ENCODE measurements at regions not wholly inside any gene's neighbourhood (a gene's known extent, or its start where the extent isn't known, plus 50 kb on each side); places are given as distances from the start of the nearest gene placed in this dataset.

DNA sequence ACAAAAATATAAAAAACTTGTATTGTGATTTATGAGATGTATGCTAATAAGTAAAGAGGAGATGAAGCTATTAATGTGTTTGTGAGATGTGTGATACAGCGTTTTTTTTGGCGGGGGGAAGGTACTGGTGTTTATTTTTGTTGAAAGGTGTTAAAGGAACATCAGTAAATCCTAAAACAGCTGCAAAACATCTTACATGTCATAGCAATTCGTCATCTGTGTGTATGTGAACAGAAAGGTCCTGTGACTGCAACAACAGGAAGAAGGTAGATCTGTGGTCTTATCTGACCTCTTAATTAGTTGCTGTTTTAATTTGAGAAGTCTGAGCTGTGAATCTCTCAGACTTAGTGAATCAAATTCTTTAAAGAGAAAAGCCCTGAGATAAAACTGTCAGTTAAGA is 1041.1 kb downstream of the JRKL start:
- Histone ChIP-seq H3K4me3 (ENCODE audit: low read depth, low read length) (no peak overlapping the region), H3K27me3 (ENCODE audit: control insufficient read depth, insufficient read depth, low read length) (no peaks in the 10 kb centered on the region), H3K4me1 (ENCODE audit: control insufficient read depth, insufficient read depth, low read length, poor library complexity, severe bottlenecking) (no peaks in the 10 kb centered on the region), H3K9me3 (ENCODE audit: control insufficient read depth in 2 of 2, low read length in 2 of 2) (no peaks in the 10 kb centered on the region), H3K36me3 (ENCODE audit: control insufficient read depth, insufficient read depth, low read length) (no peaks in the 10 kb centered on the region), H3K27ac (ENCODE audit: insufficient read depth, low read length, poor library complexity, severe bottlenecking) (no peak overlapping the region)
- ATAC-seq (ENCODE audit: low read depth in 2 of 2) (no peak), DNase-seq (no peak)
- H3K36me3 Mint-ChIP-seq, result no peaks in the 10 kb centered on the region
- H3K4me3 Mint-ChIP-seq, result no peak overlapping the region
- H3K4me1 Mint-ChIP-seq, result no peaks in the 10 kb centered on the region
- peaks cover 1 to 6% (median 3%) of the 10 kb centered on the region in 7 donors for H3K9me3 Mint-ChIP-seq
- no peak overlapping the region for H3K27ac Mint-ChIP-seq
- no peaks in the 10 kb centered on the region for H3K27me3 Mint-ChIP-seq

DNA sequence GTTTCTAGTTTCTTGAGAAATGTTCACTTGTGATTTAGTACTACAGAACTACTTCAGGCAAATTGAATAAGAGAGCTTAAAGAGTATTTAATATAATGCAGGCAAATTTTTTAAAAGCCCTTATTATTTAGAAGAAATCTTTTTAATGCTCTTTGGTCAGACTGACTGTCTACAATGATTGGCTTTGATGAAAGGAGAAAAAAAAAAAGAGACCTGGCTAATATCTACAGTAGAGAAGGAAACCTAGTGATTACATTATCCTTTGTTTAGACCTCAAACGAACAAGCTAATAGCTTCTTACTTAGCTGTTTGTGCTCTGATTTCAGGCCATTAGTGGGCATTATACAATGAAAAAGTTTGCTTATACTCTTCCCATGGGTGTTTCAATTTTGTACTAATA is 1043.1 kb downstream of the JRKL start:
- H3K27ac ChIP-seq (ENCODE audit: insufficient read depth, low read length, poor library complexity, severe bottlenecking), result no peak overlapping the region
- Mint-ChIP-seq H3K4me3 (no peak overlapping the region), H3K4me1 (no peaks in the 10 kb centered on the region), H3K9me3 (peaks cover 1 to 17% (median 5%) of the 10 kb centered on the region in 7 donors), H3K27me3 (no peaks in the 10 kb centered on the region), H3K27ac (no peak overlapping the region), H3K36me3 (no peaks in the 10 kb centered on the region)
- no peaks in the 10 kb centered on the region for H3K36me3 ChIP-seq (ENCODE audit: control insufficient read depth, insufficient read depth, low read length)
- ATAC-seq (ENCODE audit: low read depth in 2 of 2) (no peak), DNase-seq (no peak)
- no peaks in the 10 kb centered on the region for H3K4me1 ChIP-seq (ENCODE audit: control insufficient read depth, insufficient read depth, low read length, poor library complexity, severe bottlenecking)
- no peaks in the 10 kb centered on the region for H3K9me3 ChIP-seq (ENCODE audit: control insufficient read depth in 2 of 2, low read length in 2 of 2)
- H3K4me3 ChIP-seq (ENCODE audit: low read depth, low read length), result no peak overlapping the region
- H3K27me3 ChIP-seq (ENCODE audit: control insufficient read depth, insufficient read depth, low read length), result no peaks in the 10 kb centered on the region

DNA sequence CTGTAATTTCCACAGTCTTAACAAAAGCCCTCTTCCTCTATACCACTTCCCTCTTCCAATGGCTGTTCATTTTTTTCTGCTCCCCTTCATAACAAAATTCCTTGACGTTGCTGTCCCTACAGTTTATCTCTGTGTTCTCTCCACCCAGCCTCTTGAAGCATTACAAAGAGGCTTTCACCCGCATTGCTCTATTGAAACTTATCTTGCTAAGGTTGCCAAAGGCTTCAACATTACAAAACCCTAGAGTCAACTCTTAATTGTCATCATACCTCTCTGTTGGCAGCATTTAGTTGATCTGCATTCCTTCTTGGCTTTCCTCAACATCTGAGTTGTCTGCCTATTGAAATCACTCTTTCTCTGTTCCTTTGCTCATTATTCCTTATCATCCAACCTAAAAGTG is 1055.7 kb downstream of the JRKL start:
- Histone ChIP-seq H3K27ac (ENCODE audit: insufficient read depth, low read length, poor library complexity, severe bottlenecking) (no peak overlapping the region), H3K27me3 (ENCODE audit: control insufficient read depth, insufficient read depth, low read length) (no peaks in the 10 kb centered on the region), H3K4me1 (ENCODE audit: control insufficient read depth, insufficient read depth, low read length, poor library complexity, severe bottlenecking) (no peaks in the 10 kb centered on the region), H3K9me3 (ENCODE audit: control insufficient read depth in 2 of 2, low read length in 2 of 2) (peaks cover 0 to 3% of the 10 kb centered on the region in 2 experiments), H3K4me3 (ENCODE audit: low read depth, low read length) (no peak overlapping the region), H3K36me3 (ENCODE audit: control insufficient read depth, insufficient read depth, low read length) (no peaks in the 10 kb centered on the region)
- no peak overlapping the region for H3K4me3 Mint-ChIP-seq
- ATAC-seq (ENCODE audit: low read depth in 2 of 2), result no peak
- H3K27ac Mint-ChIP-seq, result no peak overlapping the region
- no peaks in the 10 kb centered on the region for H3K36me3 Mint-ChIP-seq
- DNase-seq, result no peak
- no peaks in the 10 kb centered on the region for H3K27me3 Mint-ChIP-seq
- no peaks in the 10 kb centered on the region for H3K4me1 Mint-ChIP-seq
- peaks cover 2 to 14% (median 9%) of the 10 kb centered on the region in 7 donors for H3K9me3 Mint-ChIP-seq

DNA sequence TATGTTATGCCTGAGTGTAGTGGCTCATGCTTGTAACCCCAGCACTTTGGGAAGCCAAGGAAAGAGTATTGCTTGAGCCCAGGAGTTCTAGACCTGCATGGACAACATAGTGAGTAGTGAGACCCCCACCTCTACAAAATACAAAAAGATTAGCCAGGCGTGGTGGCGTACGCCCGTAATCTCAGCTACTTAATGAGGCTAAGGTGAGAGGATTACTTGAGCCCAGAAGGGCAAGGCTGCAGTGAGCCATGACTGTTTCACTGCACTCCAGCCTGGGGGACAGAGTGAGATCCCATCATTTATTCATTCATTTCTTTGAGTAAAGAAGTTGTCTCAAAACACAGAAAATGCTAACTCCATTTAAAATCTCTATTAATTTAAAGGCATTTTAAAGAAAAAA is 1061.6 kb downstream of the JRKL start:
- peaks cover 0 to 16% (median 8%) of the 10 kb centered on the region in 7 donors for H3K9me3 Mint-ChIP-seq
- ATAC-seq (ENCODE audit: low read depth in 2 of 2) (no peak), DNase-seq (no peak)
- Histone ChIP-seq H3K4me1 (ENCODE audit: control insufficient read depth, insufficient read depth, low read length, poor library complexity, severe bottlenecking) (no peaks in the 10 kb centered on the region), H3K27me3 (ENCODE audit: control insufficient read depth, insufficient read depth, low read length) (no peaks in the 10 kb centered on the region), H3K9me3 (ENCODE audit: control insufficient read depth in 2 of 2, low read length in 2 of 2) (no peaks in the 10 kb centered on the region), H3K4me3 (ENCODE audit: low read depth, low read length) (no peak overlapping the region), H3K27ac (ENCODE audit: insufficient read depth, low read length, poor library complexity, severe bottlenecking) (no peak overlapping the region), H3K36me3 (ENCODE audit: control insufficient read depth, insufficient read depth, low read length) (no peaks in the 10 kb centered on the region)
- H3K36me3 Mint-ChIP-seq, result no peaks in the 10 kb centered on the region
- no peaks in the 10 kb centered on the region for H3K27me3 Mint-ChIP-seq
- H3K4me3 Mint-ChIP-seq, result no peak overlapping the region
- no peaks in the 10 kb centered on the region for H3K4me1 Mint-ChIP-seq
- no peak overlapping the region for H3K27ac Mint-ChIP-seq

DNA sequence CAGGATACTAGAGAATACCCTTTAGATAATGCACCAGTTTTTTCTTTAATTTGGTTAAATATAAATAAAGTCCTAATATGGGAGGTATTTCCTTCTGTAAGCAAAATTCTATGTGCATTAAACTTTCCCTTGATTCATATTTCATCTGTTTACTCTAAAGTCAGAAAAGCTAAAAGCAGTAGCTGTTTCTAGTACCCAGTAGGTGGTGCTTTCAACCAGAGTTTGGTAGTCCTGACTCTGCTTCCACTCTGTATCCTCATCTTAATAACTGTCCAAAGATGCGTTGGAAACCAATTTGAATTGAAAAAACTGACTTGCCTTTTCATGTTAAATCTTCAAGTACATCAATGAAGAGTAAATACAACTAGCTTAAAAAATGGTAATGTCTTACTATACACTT is 1065.2 kb downstream of the JRKL start:
- DNase-seq, result no peak
- Mint-ChIP-seq H3K9me3 (peaks cover 1 to 24% (median 7%) of the 10 kb centered on the region in 7 donors), H3K27me3 (no peaks in the 10 kb centered on the region), H3K36me3 (no peaks in the 10 kb centered on the region), H3K27ac (no peak overlapping the region), H3K4me1 (no peaks in the 10 kb centered on the region), H3K4me3 (no peak overlapping the region)
- Histone ChIP-seq H3K4me3 (ENCODE audit: low read depth, low read length) (no peak overlapping the region), H3K9me3 (ENCODE audit: control insufficient read depth in 2 of 2, low read length in 2 of 2) (no peaks in the 10 kb centered on the region), H3K4me1 (ENCODE audit: control insufficient read depth, insufficient read depth, low read length, poor library complexity, severe bottlenecking) (no peaks in the 10 kb centered on the region), H3K27me3 (ENCODE audit: control insufficient read depth, insufficient read depth, low read length) (no peaks in the 10 kb centered on the region), H3K27ac (ENCODE audit: insufficient read depth, low read length, poor library complexity, severe bottlenecking) (no peak overlapping the region), H3K36me3 (ENCODE audit: control insufficient read depth, insufficient read depth, low read length) (no peaks in the 10 kb centered on the region)
- no peak for ATAC-seq (ENCODE audit: low read depth in 2 of 2)

DNA sequence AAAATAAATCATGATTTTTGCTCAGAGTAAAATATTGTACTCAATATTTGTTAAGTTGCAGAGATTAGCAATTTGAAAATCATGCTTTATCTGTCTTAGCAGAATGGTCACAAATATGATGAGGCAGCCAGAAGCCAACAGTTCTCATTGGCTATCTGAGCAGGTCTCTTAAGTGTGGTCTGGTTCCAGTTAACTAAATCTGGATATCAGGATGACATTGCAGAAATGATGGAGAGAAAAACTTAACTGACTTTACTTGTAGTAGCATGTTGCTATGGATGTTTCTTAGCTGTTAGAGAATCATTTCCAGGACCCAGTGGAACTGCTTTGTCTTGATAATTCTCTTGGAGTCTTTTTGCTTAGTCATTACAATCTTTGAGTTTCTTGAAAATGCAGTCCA is 1070.3 kb downstream of the JRKL start:
- no peaks in the 10 kb centered on the region for H3K4me1 ChIP-seq (ENCODE audit: control insufficient read depth, insufficient read depth, low read length, poor library complexity, severe bottlenecking)
- Mint-ChIP-seq H3K4me3 (no peak overlapping the region), H3K4me1 (no peaks in the 10 kb centered on the region), H3K36me3 (no peaks in the 10 kb centered on the region), H3K9me3 (peaks cover 5 to 28% (median 11%) of the 10 kb centered on the region in 7 donors), H3K27ac (no peak overlapping the region), H3K27me3 (no peaks in the 10 kb centered on the region)
- H3K27ac ChIP-seq (ENCODE audit: insufficient read depth, low read length, poor library complexity, severe bottlenecking), result no peak overlapping the region
- no peaks in the 10 kb centered on the region for H3K36me3 ChIP-seq (ENCODE audit: control insufficient read depth, insufficient read depth, low read length)
- H3K27me3 ChIP-seq (ENCODE audit: control insufficient read depth, insufficient read depth, low read length), result no peaks in the 10 kb centered on the region
- H3K4me3 ChIP-seq (ENCODE audit: low read depth, low read length), result no peak overlapping the region
- DNase-seq, result no peak
- peaks cover 0 to 25% of the 10 kb centered on the region in 2 experiments for H3K9me3 ChIP-seq (ENCODE audit: control insufficient read depth in 2 of 2, low read length in 2 of 2)
- no peak for ATAC-seq (ENCODE audit: low read depth in 2 of 2)

DNA sequence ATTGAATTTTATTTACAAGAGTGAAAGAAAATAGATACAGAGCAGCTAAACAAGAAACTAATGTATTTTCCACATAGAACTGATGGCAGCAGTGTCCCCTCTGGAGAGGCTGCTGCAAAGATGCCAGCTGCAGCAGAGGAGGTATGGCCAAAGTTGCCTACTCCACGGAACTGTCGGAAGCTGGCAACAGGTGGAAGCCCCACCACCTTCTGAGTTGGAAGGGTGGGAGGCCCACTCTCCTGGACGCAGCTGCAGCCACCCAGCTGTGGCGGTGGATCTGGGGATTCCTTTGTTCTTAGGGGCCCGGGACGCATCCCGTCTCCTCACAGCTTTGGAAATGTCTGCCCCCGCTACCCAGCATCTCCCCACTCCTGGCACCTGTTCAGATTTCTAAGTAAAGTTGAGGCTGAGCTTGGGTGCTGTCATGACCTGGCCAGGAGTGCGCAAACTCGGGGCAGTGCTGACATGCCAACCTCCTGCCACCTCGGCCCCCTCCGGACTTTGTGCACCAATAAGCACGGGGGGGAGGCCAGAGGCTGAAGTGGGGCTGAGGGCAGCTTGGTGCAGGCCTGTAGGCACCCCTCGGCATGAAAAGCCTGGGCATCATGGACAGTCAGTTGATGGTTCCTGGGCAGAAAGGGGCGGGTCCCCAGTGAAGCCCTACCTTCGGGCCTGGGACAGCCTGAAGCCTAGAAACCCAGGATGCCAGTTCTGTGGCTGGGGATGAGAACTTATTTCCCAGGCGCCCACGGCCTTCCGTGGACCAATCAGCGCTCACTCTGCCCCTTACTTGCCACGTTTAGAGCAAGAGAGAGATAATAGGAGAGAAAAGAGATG is 1071.4 kb downstream of the JRKL start:
- no peaks in the 10 kb centered on the region for H3K36me3 Mint-ChIP-seq
- H3K4me1 Mint-ChIP-seq, result no peaks in the 10 kb centered on the region
- Histone ChIP-seq H3K36me3 (ENCODE audit: control insufficient read depth, insufficient read depth, low read length) (no peaks in the 10 kb centered on the region), H3K9me3 (ENCODE audit: control insufficient read depth in 2 of 2, low read length in 2 of 2) (peaks cover 0 to 25% of the 10 kb centered on the region in 2 experiments), H3K27me3 (ENCODE audit: control insufficient read depth, insufficient read depth, low read length) (no peaks in the 10 kb centered on the region), H3K4me3 (ENCODE audit: low read depth, low read length) (no peak overlapping the region), H3K27ac (ENCODE audit: insufficient read depth, low read length, poor library complexity, severe bottlenecking) (no peak overlapping the region), H3K4me1 (ENCODE audit: control insufficient read depth, insufficient read depth, low read length, poor library complexity, severe bottlenecking) (no peaks in the 10 kb centered on the region)
- ATAC-seq (ENCODE audit: low read depth in 2 of 2) (no peak), DNase-seq (no peak)
- no peak overlapping the region for H3K4me3 Mint-ChIP-seq
- no peak overlapping the region for H3K27ac Mint-ChIP-seq
- H3K27me3 Mint-ChIP-seq, result no peaks in the 10 kb centered on the region
- H3K9me3 Mint-ChIP-seq, result peaks cover 5 to 28% (median 11%) of the 10 kb centered on the region in 7 donors

DNA sequence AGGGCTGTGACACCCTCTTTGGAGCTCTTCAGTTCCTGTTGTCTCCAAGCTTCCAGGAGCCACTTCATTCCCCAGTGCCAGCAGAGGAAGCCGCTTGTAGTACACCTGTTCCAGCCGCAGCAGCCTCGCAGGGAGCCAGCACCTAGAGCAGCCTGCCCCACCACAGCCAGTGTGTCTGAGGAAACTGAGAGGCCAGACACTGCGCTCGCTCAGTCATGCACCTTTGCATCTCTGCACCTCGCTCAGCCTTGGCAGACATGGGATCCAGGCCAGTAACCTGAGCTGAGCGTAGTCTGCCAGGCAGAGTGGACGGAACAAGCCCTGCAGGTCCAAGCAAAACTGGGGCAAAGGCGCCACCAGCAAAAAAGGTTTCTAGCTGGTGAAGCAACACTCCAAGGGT is 1072.1 kb downstream of the JRKL start:
- no peak overlapping the region for H3K27ac Mint-ChIP-seq
- DNase-seq (no peak), ATAC-seq (ENCODE audit: low read depth in 2 of 2) (no peak)
- peaks cover 5 to 28% (median 11%) of the 10 kb centered on the region in 7 donors for H3K9me3 Mint-ChIP-seq
- H3K27ac ChIP-seq (ENCODE audit: insufficient read depth, low read length, poor library complexity, severe bottlenecking), result no peak overlapping the region
- peaks cover 3% of the 10 kb centered on the region for H3K36me3 Mint-ChIP-seq
- peaks cover 1 to 25% of the 10 kb centered on the region in 2 experiments for H3K9me3 ChIP-seq (ENCODE audit: control insufficient read depth in 2 of 2, low read length in 2 of 2)
- no peaks in the 10 kb centered on the region for H3K4me1 ChIP-seq (ENCODE audit: control insufficient read depth, insufficient read depth, low read length, poor library complexity, severe bottlenecking)
- H3K4me3 Mint-ChIP-seq, result no peak overlapping the region
- H3K4me1 Mint-ChIP-seq, result no peaks in the 10 kb centered on the region
- H3K4me3 ChIP-seq (ENCODE audit: low read depth, low read length), result no peak overlapping the region
- no peaks in the 10 kb centered on the region for H3K36me3 ChIP-seq (ENCODE audit: control insufficient read depth, insufficient read depth, low read length)
- no peaks in the 10 kb centered on the region for H3K27me3 Mint-ChIP-seq
- no peaks in the 10 kb centered on the region for H3K27me3 ChIP-seq (ENCODE audit: control insufficient read depth, insufficient read depth, low read length)
